Astrocyte (in vitro differentiated cells and primary cell): ENCODE measurements at regions not wholly inside any gene's neighbourhood (a gene's known extent, or its start where the extent isn't known, plus 50 kb on each side); places are given as distances from the start of the nearest gene placed in this dataset.

Experiments
- DNase-seq: peaks from one replicate; pipeline ENCODE4 v3.0.0-alpha.2; 2010; ENCODE audit warnings: low read depth
- FAIRE-seq: peaks from 2 replicates; lab custom pipeline; 2011; peaks lifted over from hg19 to GRCh38; lab: Jason Lieb, UNC
- H2AFZ ChIP-seq: 2 replicates; pipeline ENCODE4 v1.6.0; 2012; ENCODE audit warnings: low read depth, low read length, inconsistent platforms
- H3K27ac ChIP-seq: 2 replicates; pipeline ENCODE4 v1.5.1; 2011; ENCODE audit warnings: low read depth, low read length, inconsistent platforms
- H3K27me3 ChIP-seq: 2 replicates; pipeline ENCODE4 v1.6.0; 2011; ENCODE audit warnings: low read length, inconsistent platforms; ENCODE audit not compliant: insufficient read depth
- H3K36me3 ChIP-seq: 2 replicates; pipeline ENCODE4 v1.5.1; 2011; ENCODE audit warnings: low read length, inconsistent platforms; ENCODE audit not compliant: insufficient read depth
- H3K4me1 ChIP-seq: 2 replicates; pipeline ENCODE4 v1.5.1; 2011; ENCODE audit warnings: low read length, inconsistent platforms; ENCODE audit not compliant: insufficient read depth
- H3K4me2 ChIP-seq: 2 replicates; pipeline ENCODE4 v1.6.0; 2012; ENCODE audit warnings: low read length, inconsistent platforms
- H3K4me3 ChIP-seq: 2 replicates; pipeline ENCODE4 v1.5.1; 2011; ENCODE audit warnings: low read depth, mild to moderate bottlenecking, low read length, inconsistent platforms; ENCODE audit not compliant: insufficient read depth
- H3K79me2 ChIP-seq: 2 replicates; pipeline ENCODE4 v1.6.0; 2012; ENCODE audit warnings: mild to moderate bottlenecking, low read length, inconsistent platforms; ENCODE audit not compliant: insufficient read depth
- H3K9ac ChIP-seq: 2 replicates; pipeline ENCODE4 v1.6.0; 2012; ENCODE audit warnings: mild to moderate bottlenecking, low read length, inconsistent platforms
- H3K9me3 ChIP-seq: 2 replicates; pipeline ENCODE4 v1.5.1; 2012; ENCODE audit warnings: low read depth, mild to moderate bottlenecking, low read length, inconsistent platforms; ENCODE audit not compliant: insufficient read depth
- H4K20me1 ChIP-seq: 2 replicates; pipeline ENCODE4 v1.6.0; 2012; ENCODE audit warnings: low read length, inconsistent platforms; ENCODE audit not compliant: insufficient read depth
- H3K27ac Mint-ChIP-seq: one replicate; pipeline ENCODE4 v1.8.0; 2021; ENCODE audit warnings: mild to moderate bottlenecking, mixed read lengths; ENCODE audit not compliant: unreplicated experiment
- H3K27me3 Mint-ChIP-seq: one replicate; pipeline ENCODE4 v1.8.0; 2021; ENCODE audit warnings: low read depth, mixed read lengths; ENCODE audit not compliant: unreplicated experiment
- H3K36me3 Mint-ChIP-seq: one replicate; pipeline ENCODE4 v1.8.0; 2021; ENCODE audit warnings: low read depth, mixed read lengths; ENCODE audit not compliant: unreplicated experiment
- H3K4me1 Mint-ChIP-seq: one replicate; pipeline ENCODE4 v1.8.0; 2021; ENCODE audit warnings: low read depth, mixed read lengths; ENCODE audit not compliant: unreplicated experiment
- H3K4me3 Mint-ChIP-seq: one replicate; pipeline ENCODE4 v1.8.0; 2021; ENCODE audit warnings: mild to moderate bottlenecking, moderate library complexity, mixed read lengths; ENCODE audit not compliant: unreplicated experiment
- H3K9me3 Mint-ChIP-seq: one replicate; pipeline ENCODE4 v1.8.0; 2021; ENCODE audit warnings: mild to moderate bottlenecking, mixed read lengths; ENCODE audit not compliant: unreplicated experiment
- CTCF ChIP-seq: IDR thresholded peaks from 2 replicates; pipeline ENCODE4 v1.5.1; 2011; ENCODE audit warnings: low read depth, mild to moderate bottlenecking, inconsistent platforms, low read length, moderate library complexity; ENCODE audit not compliant: insufficient read depth
- EZH2 ChIP-seq: IDR thresholded peaks from 2 replicates; pipeline ENCODE4 v1.6.1; 2012; ENCODE audit warnings: mild to moderate bottlenecking, low read length, inconsistent platforms; ENCODE audit not compliant: insufficient read depth

GRCh38 chr13:52969373-52969772 is 59.2 kb upstream of the OLFM4 start:
- FAIRE-seq (no peak), DNase-seq (no peak)
- Histone ChIP-seq H3K79me2 (no peaks in the 10 kb centered on the region), H3K27me3 (no peaks in the 10 kb centered on the region), H3K4me2 (no peak overlapping the region), H3K9me3 (no peaks in the 10 kb centered on the region), H4K20me1 (no peaks in the 10 kb centered on the region), H3K4me1 (no peaks in the 10 kb centered on the region), H3K4me3 (no peak overlapping the region), H2AFZ (no peak overlapping the region), H3K36me3 (no peaks in the 10 kb centered on the region), H3K27ac (no peak overlapping the region), H3K9ac (no peak overlapping the region)
- Mint-ChIP-seq H3K4me1 (no peaks in the 10 kb centered on the region), H3K4me3 (no peak overlapping the region), H3K9me3 (no peaks in the 10 kb centered on the region), H3K27me3 (peaks cover 11% of the 10 kb centered on the region), H3K27ac (no peak overlapping the region), H3K36me3 (no peaks in the 10 kb centered on the region)
- no peak for TF ChIP-seq CTCF
- TF ChIP-seq EZH2 = no peak

- Histone ChIP-seq H3K9me3 (no peaks in the 10 kb centered on the region), H2AFZ (no peak overlapping the region), H3K4me2 (no peak overlapping the region), H3K4me1 (no peaks in the 10 kb centered on the region), H3K27me3 (no peaks in the 10 kb centered on the region), H4K20me1 (no peaks in the 10 kb centered on the region), H3K27ac (no peak overlapping the region), H3K9ac (no peak overlapping the region), H3K79me2 (no peaks in the 10 kb centered on the region), H3K4me3 (no peak overlapping the region), H3K36me3 (no peaks in the 10 kb centered on the region)
- peak; percentile 18 for DNase-seq
- Mint-ChIP-seq H3K36me3 (no peaks in the 10 kb centered on the region), H3K27ac (no peak overlapping the region), H3K4me1 (no peaks in the 10 kb centered on the region), H3K27me3 (peaks cover 2% of the 10 kb centered on the region), H3K9me3 (no peaks in the 10 kb centered on the region), H3K4me3 (no peak overlapping the region)
- no peak for FAIRE-seq
- TF ChIP-seq CTCF = peak; percentile 77
- no peak for TF ChIP-seq EZH2
Observed at GRCh38 chr13:52968074-52968700, 60.4 kb upstream of the OLFM4 start.

- no peaks in the 10 kb centered on the region for H4K20me1 ChIP-seq
- no peak overlapping the region for H3K9ac ChIP-seq
- no peaks in the 10 kb centered on the region for H3K27me3 ChIP-seq
- no peak overlapping the region for H3K4me3 ChIP-seq
- no peak for TF ChIP-seq CTCF
- TF ChIP-seq EZH2 = no peak
- H3K36me3 ChIP-seq = no peaks in the 10 kb centered on the region
- H3K36me3 Mint-ChIP-seq = no peaks in the 10 kb centered on the region
- no peaks in the 10 kb centered on the region for H3K4me1 ChIP-seq
- H3K4me1 Mint-ChIP-seq = no peaks in the 10 kb centered on the region
- DNase-seq (no peak), FAIRE-seq (no peak)
- H2AFZ ChIP-seq = no peak overlapping the region
- H3K79me2 ChIP-seq = no peaks in the 10 kb centered on the region
- no peak overlapping the region for H3K27ac ChIP-seq
- H3K27ac Mint-ChIP-seq = no peak overlapping the region
- H3K9me3 Mint-ChIP-seq = no peaks in the 10 kb centered on the region
- H3K9me3 ChIP-seq = no peaks in the 10 kb centered on the region
- H3K4me3 Mint-ChIP-seq = no peak overlapping the region
- H3K27me3 Mint-ChIP-seq = peaks cover 6% of the 10 kb centered on the region
- no peak overlapping the region for H3K4me2 ChIP-seq
Observed at GRCh38 chr13:52961987-52962386, 66.6 kb upstream of the OLFM4 start.
